Nephron (organoid): ENCODE measurements at regions not wholly inside any gene's neighbourhood (a gene's known extent, or its start where the extent isn't known, plus 50 kb on each side); places are given as distances from the start of the nearest gene placed in this dataset.

Experiments used
- H3K27ac Mint-ChIP-seq, 3 experiments: 2 replicates each; pipeline ENCODE4 v1.8.0; 2020; ENCODE audit warnings: mixed read lengths in 3 of 3, mild to moderate bottlenecking in 2 of 3, moderate library complexity in 1 of 3
- H3K27me3 Mint-ChIP-seq: 2 replicates; pipeline ENCODE4 v1.8.0; 2021; ENCODE audit warnings: low read depth, mild to moderate bottlenecking, moderate library complexity, mixed read lengths
- H3K36me3 Mint-ChIP-seq: 2 replicates; pipeline ENCODE4 v1.8.0; 2020; ENCODE audit warnings: low read depth, mixed read lengths
- H3K4me1 Mint-ChIP-seq: 2 replicates; pipeline ENCODE4 v1.8.0; 2020; ENCODE audit warnings: mixed read lengths
- H3K4me3 Mint-ChIP-seq, 3 experiments: 2 replicates each; pipeline ENCODE4 v1.8.0; 2020; ENCODE audit warnings: mild to moderate bottlenecking in 3 of 3, mixed read lengths in 3 of 3, moderate library complexity in 2 of 3
- H3K9me3 Mint-ChIP-seq: 2 replicates; pipeline ENCODE4 v1.8.0; 2020; ENCODE audit warnings: mixed read lengths
- CTCF ChIP-seq, 3 experiments: fragments of 200-600 bp; sonication (generic); IDR thresholded peaks; one replicate each; pipeline ENCODE4 v1.5.0; 2021; ENCODE audit warnings: antibody characterized with exemption in 3 of 3; ENCODE audit not compliant: unreplicated experiment in 3 of 3

GRCh38 chr3:111331306-111331705 is 210.7 kb upstream of the CD96 start:
- Mint-ChIP-seq H3K36me3 (no peaks in the 10 kb centered on the region), H3K27ac (peak overlapping the region in 1 of 3 experiments; percentile 59)

GRCh38 chr3:111331912-111332311 is 210.1 kb upstream of the CD96 start:
- H3K4me1 Mint-ChIP-seq = peaks cover 33% of the 10 kb centered on the region
- no peak overlapping the region for H3K27ac Mint-ChIP-seq
- TF ChIP-seq CTCF (IDR thresholded peaks at IDR 0.05; ENCODE audit: unreplicated experiment in 3 of 3) = no peak
- no peaks in the 10 kb centered on the region for H3K9me3 Mint-ChIP-seq
- no peaks in the 10 kb centered on the region for H3K36me3 Mint-ChIP-seq
- H3K27me3 Mint-ChIP-seq = peaks cover 5% of the 10 kb centered on the region
- H3K4me3 Mint-ChIP-seq = no peak overlapping the region

More at GRCh38 chr3:111331306-111331705, 210.7 kb upstream of the CD96 start:
- Mint-ChIP-seq H3K27me3 (peaks cover 5% of the 10 kb centered on the region), H3K4me3 (no peak overlapping the region), H3K4me1 (peaks cover 28% of the 10 kb centered on the region), H3K9me3 (no peaks in the 10 kb centered on the region)
- TF ChIP-seq CTCF (IDR thresholded peaks at IDR 0.05; ENCODE audit: unreplicated experiment in 3 of 3) = no peak

- Mint-ChIP-seq H3K27me3 (peaks cover 5% of the 10 kb centered on the region), H3K36me3 (no peaks in the 10 kb centered on the region), H3K9me3 (no peaks in the 10 kb centered on the region), H3K4me1 (peaks cover 36% of the 10 kb centered on the region), H3K4me3 (peak overlapping the region in 2 of 3 experiments; percentile 41 to 72), H3K27ac (peak overlapping the region; percentile 59 to 80 (median 66))
- TF ChIP-seq CTCF (IDR thresholded peaks at IDR 0.05; ENCODE audit: unreplicated experiment in 3 of 3) = no peak
Observed at GRCh38 chr3:111332488-111333080, 209.4 kb upstream of the CD96 start.

GRCh38 chr3:111333642-111334041 is 208.4 kb upstream of the CD96 start:
- peak overlapping the region in 1 of 3 experiments; percentile 24 for H3K4me3 Mint-ChIP-seq
- H3K4me1 Mint-ChIP-seq = peaks cover 44% of the 10 kb centered on the region
- H3K27me3 Mint-ChIP-seq = peaks cover 5% of the 10 kb centered on the region
- H3K9me3 Mint-ChIP-seq = no peaks in the 10 kb centered on the region
- no peak for TF ChIP-seq CTCF (IDR thresholded peaks at IDR 0.05; ENCODE audit: unreplicated experiment in 3 of 3)
- peak overlapping the region in 2 of 3 experiments; percentile 10 to 80 for H3K27ac Mint-ChIP-seq
- H3K36me3 Mint-ChIP-seq = no peaks in the 10 kb centered on the region

GRCh38 chr3:111335512-111336303 is 206.3 kb upstream of the CD96 start:
- H3K36me3 Mint-ChIP-seq = no peaks in the 10 kb centered on the region
- TF ChIP-seq CTCF (IDR thresholded peaks at IDR 0.05; ENCODE audit: unreplicated experiment in 3 of 3) = no peak
- no peak overlapping the region for H3K4me3 Mint-ChIP-seq
- no peak overlapping the region for H3K27ac Mint-ChIP-seq
- peaks cover 5% of the 10 kb centered on the region for H3K9me3 Mint-ChIP-seq
- peaks cover 37% of the 10 kb centered on the region for H3K4me1 Mint-ChIP-seq
- peaks cover 5% of the 10 kb centered on the region for H3K27me3 Mint-ChIP-seq
